Panc1 (cell line): ENCODE measurements at regions not wholly inside any gene's neighbourhood (a gene's known extent, or its start where the extent isn't known, plus 50 kb on each side); places are given as distances from the start of the nearest gene placed in this dataset.

Source experiments
- ATAC-seq: fragments of 200-7000 bp; cut with Tn5 transposase; 2 replicates; pipeline ENCODE4 v1.9.1; 2020; ENCODE audit warnings: mild to moderate bottlenecking, moderate library complexity
- BruUV-seq: library from RNA; stranded (reverse); fragments of 400-500 nt; replicated peaks from 2 replicates; lab custom pipeline; 2021; lab: Mats Ljungman, UMichigan
- CTCF ChIA-PET: fragments of 300-600 bp; sonication (Branson Sonifier 250); formaldehyde crosslinking; loops from one replicate; lab custom pipeline; 2022; ENCODE audit warnings: antibody characterized with exemption; lab: Charles Lee
- POLR2A ChIA-PET: fragments of 300-600 bp; sonication (Branson Sonifier 250); formaldehyde crosslinking; loops from one replicate; lab custom pipeline; 2022; ENCODE audit warnings: antibody characterized with exemption; lab: Charles Lee
- DNase-seq: peaks from one replicate; pipeline ENCODE4 v3.0.0-alpha.2; 2010; ENCODE audit warnings: low read depth, low spot score
- H3K27ac ChIP-seq: 2 replicates; pipeline ENCODE4 v1.5.1; 2011; ENCODE audit warnings: mild to moderate bottlenecking, low read length, inconsistent platforms
- H3K27me3 ChIP-seq: fragments of 200-500 bp; sonication (Bioruptor generic); 2 replicates; pipeline ENCODE4 v1.6.0; 2014; ENCODE audit warnings: low read length, inconsistent platforms; ENCODE audit not compliant: control insufficient read depth, insufficient read depth
- H3K36me3 ChIP-seq: fragments of 200-500 bp; sonication (Bioruptor generic); 2 replicates; pipeline ENCODE4 v1.5.1; 2014; ENCODE audit warnings: inconsistent platforms, mild to moderate bottlenecking, low read length, moderate library complexity; ENCODE audit not compliant: control insufficient read depth, insufficient read depth
- H3K4me1 ChIP-seq: 2 replicates; pipeline ENCODE4 v1.5.1; 2011; ENCODE audit warnings: inconsistent platforms, mild to moderate bottlenecking, low read length, moderate library complexity; ENCODE audit not compliant: control insufficient read depth, insufficient read depth
- H3K4me3 ChIP-seq, 2 experiments: 2 replicates each; pipeline ENCODE4 v1.5.1; 2011 to 2012; ENCODE audit warnings: low read depth in 2 of 2, low read length in 2 of 2, mild to moderate bottlenecking in 2 of 2, inconsistent platforms in 1 of 2, moderate library complexity in 1 of 2
- H3K9me3 ChIP-seq: fragments of 200-500 bp; sonication (Bioruptor generic); 2 replicates; pipeline ENCODE4 v1.5.1; 2014; ENCODE audit warnings: low read depth, mild to moderate bottlenecking, inconsistent platforms, low read length, moderate library complexity; ENCODE audit not compliant: control insufficient read depth, insufficient read depth
- POLR2AphosphoS5 ChIP-seq: IDR thresholded peaks from 2 replicates; pipeline ENCODE4 v1.6.1; 2012; ENCODE audit warnings: mild to moderate bottlenecking, low read depth, low read length, moderate library complexity
- SIN3A ChIP-seq: IDR thresholded peaks from 2 replicates; pipeline ENCODE4 v1.6.1; 2012; ENCODE audit warnings: low read depth, mild to moderate bottlenecking, low read length, moderate library complexity, borderline replicate concordance; ENCODE audit not compliant: insufficient read depth
- TCF7L2 ChIP-seq: IDR thresholded peaks from 2 replicates; pipeline ENCODE4 v1.6.1; 2011; ENCODE audit warnings: mild to moderate bottlenecking, low read depth, low read length, inconsistent platforms
- in situ Hi-C: cut with HindIII; loops from 2 replicates; pipeline ENCODE4 v1.10.0; 2016; ENCODE audit warnings: low sequenced_read_pairs, low pct_unique_long_range_greater_than_20kb
- intact Hi-C: fragments of 100-400 bp; cut with micrococcal nuclease; formaldehyde crosslinking; loops from one replicate; pipeline ENCODE4 v1.10.0; 2022; ENCODE audit not compliant: unreplicated experiment
- TF ChIP-seq, protein P1 (sequence below), 2 experiments: IDR thresholded peaks; 2 replicates each; pipeline ENCODE4 v1.6.1; 2011 to 2012; ENCODE audit warnings: low read depth in 2 of 2, control low read depth in 1 of 2, low read length in 1 of 2, mild to moderate bottlenecking in 1 of 2, moderate library complexity in 1 of 2; ENCODE audit not compliant: insufficient read depth in 1 of 2
- TF ChIP-seq, protein P2 (sequence below): fragments of 450-650 bp; IDR thresholded peaks from 2 replicates; pipeline ENCODE4 v1.5.1; 2017; ENCODE audit warnings: mild to moderate bottlenecking

GRCh38 chr9:93378276-93378675, 73.2 kb upstream of the FAM120A start:
- H3K27me3 ChIP-seq: peaks cover 3% of the 10 kb centered on the region; the same call in 1 of the 2 replicates
- no TSS peak for BruUV-seq
- H3K4me3 ChIP-seq: no peak overlapping the region
- no peak for DNase-seq
- in situ Hi-C loops: no loop called here
- ATAC-seq: no peak
- intact Hi-C loops: no loop called here
- ChIA-PET POLR2A (no interaction called here), CTCF (no interaction called here)
- H3K4me1 ChIP-seq: no peaks in the 10 kb centered on the region
- TF ChIP-seq SIN3A (no peak), TCF7L2 (no peak), POLR2AphosphoS5 (no peak)
- TF ChIP-seq, protein P1, sequence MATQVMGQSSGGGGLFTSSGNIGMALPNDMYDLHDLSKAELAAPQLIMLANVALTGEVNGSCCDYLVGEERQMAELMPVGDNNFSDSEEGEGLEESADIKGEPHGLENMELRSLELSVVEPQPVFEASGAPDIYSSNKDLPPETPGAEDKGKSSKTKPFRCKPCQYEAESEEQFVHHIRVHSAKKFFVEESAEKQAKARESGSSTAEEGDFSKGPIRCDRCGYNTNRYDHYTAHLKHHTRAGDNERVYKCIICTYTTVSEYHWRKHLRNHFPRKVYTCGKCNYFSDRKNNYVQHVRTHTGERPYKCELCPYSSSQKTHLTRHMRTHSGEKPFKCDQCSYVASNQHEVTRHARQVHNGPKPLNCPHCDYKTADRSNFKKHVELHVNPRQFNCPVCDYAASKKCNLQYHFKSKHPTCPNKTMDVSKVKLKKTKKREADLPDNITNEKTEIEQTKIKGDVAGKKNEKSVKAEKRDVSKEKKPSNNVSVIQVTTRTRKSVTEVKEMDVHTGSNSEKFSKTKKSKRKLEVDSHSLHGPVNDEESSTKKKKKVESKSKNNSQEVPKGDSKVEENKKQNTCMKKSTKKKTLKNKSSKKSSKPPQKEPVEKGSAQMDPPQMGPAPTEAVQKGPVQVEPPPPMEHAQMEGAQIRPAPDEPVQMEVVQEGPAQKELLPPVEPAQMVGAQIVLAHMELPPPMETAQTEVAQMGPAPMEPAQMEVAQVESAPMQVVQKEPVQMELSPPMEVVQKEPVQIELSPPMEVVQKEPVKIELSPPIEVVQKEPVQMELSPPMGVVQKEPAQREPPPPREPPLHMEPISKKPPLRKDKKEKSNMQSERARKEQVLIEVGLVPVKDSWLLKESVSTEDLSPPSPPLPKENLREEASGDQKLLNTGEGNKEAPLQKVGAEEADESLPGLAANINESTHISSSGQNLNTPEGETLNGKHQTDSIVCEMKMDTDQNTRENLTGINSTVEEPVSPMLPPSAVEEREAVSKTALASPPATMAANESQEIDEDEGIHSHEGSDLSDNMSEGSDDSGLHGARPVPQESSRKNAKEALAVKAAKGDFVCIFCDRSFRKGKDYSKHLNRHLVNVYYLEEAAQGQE (IDR thresholded peaks at IDR 0.05; ENCODE audit: insufficient read depth in 1 of 2, low read depth in 2 of 2, low read length in 1 of 2): no peak
- TF ChIP-seq, protein P2, sequence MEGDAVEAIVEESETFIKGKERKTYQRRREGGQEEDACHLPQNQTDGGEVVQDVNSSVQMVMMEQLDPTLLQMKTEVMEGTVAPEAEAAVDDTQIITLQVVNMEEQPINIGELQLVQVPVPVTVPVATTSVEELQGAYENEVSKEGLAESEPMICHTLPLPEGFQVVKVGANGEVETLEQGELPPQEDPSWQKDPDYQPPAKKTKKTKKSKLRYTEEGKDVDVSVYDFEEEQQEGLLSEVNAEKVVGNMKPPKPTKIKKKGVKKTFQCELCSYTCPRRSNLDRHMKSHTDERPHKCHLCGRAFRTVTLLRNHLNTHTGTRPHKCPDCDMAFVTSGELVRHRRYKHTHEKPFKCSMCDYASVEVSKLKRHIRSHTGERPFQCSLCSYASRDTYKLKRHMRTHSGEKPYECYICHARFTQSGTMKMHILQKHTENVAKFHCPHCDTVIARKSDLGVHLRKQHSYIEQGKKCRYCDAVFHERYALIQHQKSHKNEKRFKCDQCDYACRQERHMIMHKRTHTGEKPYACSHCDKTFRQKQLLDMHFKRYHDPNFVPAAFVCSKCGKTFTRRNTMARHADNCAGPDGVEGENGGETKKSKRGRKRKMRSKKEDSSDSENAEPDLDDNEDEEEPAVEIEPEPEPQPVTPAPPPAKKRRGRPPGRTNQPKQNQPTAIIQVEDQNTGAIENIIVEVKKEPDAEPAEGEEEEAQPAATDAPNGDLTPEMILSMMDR: no peak
- no peak overlapping the region for H3K27ac ChIP-seq
- H3K9me3 ChIP-seq: no peaks in the 10 kb centered on the region
- H3K36me3 ChIP-seq: no peaks in the 10 kb centered on the region

- ChIA-PET POLR2A (no interaction called here), CTCF (no interaction called here)
- no TSS peak for BruUV-seq
- intact Hi-C loops (no loop called here), in situ Hi-C loops (no loop called here)
- Histone ChIP-seq H3K4me3 (no peak overlapping the region), H3K4me1 (no peaks in the 10 kb centered on the region), H3K9me3 (no peaks in the 10 kb centered on the region), H3K36me3 (no peaks in the 10 kb centered on the region), H3K27me3 (peaks cover 3% of the 10 kb centered on the region; the same call in 1 of the 2 replicates), H3K27ac (no peak overlapping the region)
- TF ChIP-seq SIN3A: no peak
- no peak for TF ChIP-seq POLR2AphosphoS5
- TF ChIP-seq, protein P2: peak; percentile 15; the same call in 1 of the 2 replicates
- TF ChIP-seq, protein P1 (IDR thresholded peaks at IDR 0.05; ENCODE audit: insufficient read depth in 1 of 2, low read depth in 2 of 2, low read length in 1 of 2): no peak
- ATAC-seq (no peak), DNase-seq (no peak)
These were observed 72.4 kb upstream of the FAM120A start for GRCh38 chr9:93379051-93379450.
